ENCODE measurements at regions not wholly inside any gene's neighbourhood (a gene's known extent, or its start where the extent isn't known, plus 50 kb on each side); places are given as distances from the start of the nearest gene placed in this dataset.

- Mint-ChIP-seq H3K4me1 (ENCODE audit: low read depth) (no peaks in the 10 kb centered on the region), H3K27ac (no peak overlapping the region), H3K36me3 (ENCODE audit: low read depth) (no peaks in the 10 kb centered on the region), H3K4me3 (no peak overlapping the region), H3K27me3 (ENCODE audit: insufficient read depth) (peaks cover 17% of the 10 kb centered on the region), H3K9me3 (no peaks in the 10 kb centered on the region)
- intact Hi-C loops (cut with micrococcal nuclease) = loop anchor here (1.0 to 10.0 kb wide), 5 partner anchors 59 to 633 kb away; no protein-coding TSS in a partner anchor
- no peak for DNase-seq (ENCODE audit: low spot score)
These were observed 51.9 kb upstream of the USP47 start for GRCh38 chr11:11789735-11790369.

GRCh38 chr11:11788063-11788710 lies 53.6 kb upstream of the USP47 start:
- intact Hi-C loops (cut with micrococcal nuclease) = loop anchor here (2.0 to 10.0 kb wide), 3 partner anchors 257 to 631 kb away; no protein-coding TSS in a partner anchor
- no peaks in the 10 kb centered on the region for H3K36me3 Mint-ChIP-seq (ENCODE audit: low read depth)
- no peaks in the 10 kb centered on the region for H3K4me1 Mint-ChIP-seq (ENCODE audit: low read depth)
- H3K27me3 Mint-ChIP-seq (ENCODE audit: insufficient read depth) = peaks cover 24% of the 10 kb centered on the region
- no peak overlapping the region for H3K27ac Mint-ChIP-seq
- DNase-seq (ENCODE audit: low spot score) = no peak
- H3K9me3 Mint-ChIP-seq = no peaks in the 10 kb centered on the region
- H3K4me3 Mint-ChIP-seq = no peak overlapping the region

- Mint-ChIP-seq H3K9me3 (no peaks in the 10 kb centered on the region), H3K4me3 (no peak overlapping the region), H3K27ac (no peak overlapping the region), H3K27me3 (ENCODE audit: insufficient read depth) (peaks cover 20% of the 10 kb centered on the region), H3K4me1 (ENCODE audit: low read depth) (no peaks in the 10 kb centered on the region), H3K36me3 (ENCODE audit: low read depth) (no peaks in the 10 kb centered on the region)
- intact Hi-C loops (cut with micrococcal nuclease) = loop anchor here (1.0 to 10.0 kb wide), 6 partner anchors 257 to 995 kb away; no protein-coding TSS in a partner anchor
- DNase-seq (ENCODE audit: low spot score) = peak; percentile 36
These were observed 54.3 kb upstream of the USP47 start for GRCh38 chr11:11787305-11788062.

GRCh38 chr11:11786771-11787170 lies 55.0 kb upstream of the USP47 start:
- intact Hi-C loops (cut with micrococcal nuclease) = loop anchor here (1.0 to 10.0 kb wide), 5 partner anchors 382 to 994 kb away; no protein-coding TSS in a partner anchor
- H3K4me3 Mint-ChIP-seq = no peak overlapping the region
- no peak for DNase-seq (ENCODE audit: low spot score)

GRCh38 chr11:11786234-11786633 lies 55.5 kb upstream of the USP47 start:
- Mint-ChIP-seq H3K4me1 (ENCODE audit: low read depth) (no peaks in the 10 kb centered on the region), H3K9me3 (no peaks in the 10 kb centered on the region), H3K4me3 (no peak overlapping the region), H3K27me3 (ENCODE audit: insufficient read depth) (peaks cover 21% of the 10 kb centered on the region), H3K27ac (no peak overlapping the region), H3K36me3 (ENCODE audit: low read depth) (no peaks in the 10 kb centered on the region)
- intact Hi-C loops (cut with micrococcal nuclease) = loop anchor here (5.0 to 10.0 kb wide), 2 partner anchors 381 to 629 kb away; no protein-coding TSS in a partner anchor
- no peak for DNase-seq (ENCODE audit: low spot score)

More at GRCh38 chr11:11786771-11787170, 55.0 kb upstream of the USP47 start:
- Mint-ChIP-seq H3K36me3 (ENCODE audit: low read depth) (no peaks in the 10 kb centered on the region), H3K4me1 (ENCODE audit: low read depth) (no peaks in the 10 kb centered on the region), H3K27me3 (ENCODE audit: insufficient read depth) (peaks cover 20% of the 10 kb centered on the region), H3K27ac (no peak overlapping the region), H3K9me3 (no peaks in the 10 kb centered on the region)

GRCh38 chr11:11782532-11783110 lies 59.2 kb upstream of the USP47 start:
- H3K27ac Mint-ChIP-seq = no peak overlapping the region

GRCh38 chr11:11780858-11781257 lies 60.9 kb upstream of the USP47 start:
- H3K4me3 Mint-ChIP-seq = no peak overlapping the region
- H3K36me3 Mint-ChIP-seq (ENCODE audit: low read depth) = no peaks in the 10 kb centered on the region
- DNase-seq (ENCODE audit: low spot score) = no peak
- no peaks in the 10 kb centered on the region for H3K9me3 Mint-ChIP-seq
- no peaks in the 10 kb centered on the region for H3K4me1 Mint-ChIP-seq (ENCODE audit: low read depth)
- intact Hi-C loops (cut with micrococcal nuclease) = loop anchor here (10.0 kb wide), 1 partner anchor 376 kb away; no protein-coding TSS in a partner anchor
- peaks cover 19% of the 10 kb centered on the region for H3K27me3 Mint-ChIP-seq (ENCODE audit: insufficient read depth)
- no peak overlapping the region for H3K27ac Mint-ChIP-seq

More at GRCh38 chr11:11782532-11783110, 59.2 kb upstream of the USP47 start:
- no peak overlapping the region for H3K4me3 Mint-ChIP-seq
- DNase-seq (ENCODE audit: low spot score) = no peak
- no peaks in the 10 kb centered on the region for H3K36me3 Mint-ChIP-seq (ENCODE audit: low read depth)
- intact Hi-C loops (cut with micrococcal nuclease) = loop anchor here (10.0 kb wide), 1 partner anchor 378 kb away; no protein-coding TSS in a partner anchor
- peaks cover 12% of the 10 kb centered on the region for H3K27me3 Mint-ChIP-seq (ENCODE audit: insufficient read depth)
- H3K4me1 Mint-ChIP-seq (ENCODE audit: low read depth) = no peaks in the 10 kb centered on the region
- H3K9me3 Mint-ChIP-seq = no peaks in the 10 kb centered on the region

GRCh38 chr11:11779975-11780374 lies 61.8 kb upstream of the USP47 start:
- peaks cover 21% of the 10 kb centered on the region for H3K27me3 Mint-ChIP-seq (ENCODE audit: insufficient read depth)
- H3K27ac Mint-ChIP-seq = no peak overlapping the region
- DNase-seq (ENCODE audit: low spot score) = no peak
- H3K36me3 Mint-ChIP-seq (ENCODE audit: low read depth) = no peaks in the 10 kb centered on the region
- intact Hi-C loops (cut with micrococcal nuclease) = loop anchor here (10.0 kb wide), 1 partner anchor 375 kb away; no protein-coding TSS in a partner anchor
- H3K4me1 Mint-ChIP-seq (ENCODE audit: low read depth) = no peaks in the 10 kb centered on the region
- H3K9me3 Mint-ChIP-seq = no peaks in the 10 kb centered on the region
- no peak overlapping the region for H3K4me3 Mint-ChIP-seq

GRCh38 chr11:11777897-11778296 lies 63.9 kb upstream of the USP47 start:
- no peak overlapping the region for H3K27ac Mint-ChIP-seq
- H3K9me3 Mint-ChIP-seq = no peaks in the 10 kb centered on the region
- no peaks in the 10 kb centered on the region for H3K4me1 Mint-ChIP-seq (ENCODE audit: low read depth)
- H3K36me3 Mint-ChIP-seq (ENCODE audit: low read depth) = no peaks in the 10 kb centered on the region
- no peak for DNase-seq (ENCODE audit: low spot score)
- H3K4me3 Mint-ChIP-seq = no peak overlapping the region
- intact Hi-C loops (cut with micrococcal nuclease) = no loop called here
- H3K27me3 Mint-ChIP-seq (ENCODE audit: insufficient read depth) = peaks cover 16% of the 10 kb centered on the region

GRCh38 chr11:11776714-11777113 lies 65.1 kb upstream of the USP47 start:
- no peak overlapping the region for H3K4me3 Mint-ChIP-seq
- peaks cover 21% of the 10 kb centered on the region for H3K27me3 Mint-ChIP-seq (ENCODE audit: insufficient read depth)
- no peaks in the 10 kb centered on the region for H3K9me3 Mint-ChIP-seq
- H3K36me3 Mint-ChIP-seq (ENCODE audit: low read depth) = no peaks in the 10 kb centered on the region
- H3K27ac Mint-ChIP-seq = no peak overlapping the region
- no peak for DNase-seq (ENCODE audit: low spot score)
- H3K4me1 Mint-ChIP-seq (ENCODE audit: low read depth) = no peaks in the 10 kb centered on the region
- intact Hi-C loops (cut with micrococcal nuclease) = no loop called here

- Mint-ChIP-seq H3K4me3 (no peak overlapping the region), H3K27ac (no peak overlapping the region), H3K4me1 (ENCODE audit: low read depth) (no peaks in the 10 kb centered on the region), H3K36me3 (ENCODE audit: low read depth) (no peaks in the 10 kb centered on the region), H3K27me3 (ENCODE audit: insufficient read depth) (peaks cover 18% of the 10 kb centered on the region), H3K9me3 (no peaks in the 10 kb centered on the region)
- intact Hi-C loops (cut with micrococcal nuclease) = no loop called here
- no peak for DNase-seq (ENCODE audit: low spot score)
These were observed 66.8 kb upstream of the USP47 start for GRCh38 chr11:11774928-11775327.

GRCh38 chr11:11772865-11773515 lies 68.8 kb upstream of the USP47 start:
- H3K27me3 Mint-ChIP-seq (ENCODE audit: insufficient read depth) = peaks cover 18% of the 10 kb centered on the region
- H3K9me3 Mint-ChIP-seq = no peaks in the 10 kb centered on the region
- H3K4me1 Mint-ChIP-seq (ENCODE audit: low read depth) = no peaks in the 10 kb centered on the region
- H3K4me3 Mint-ChIP-seq = no peak overlapping the region
- H3K27ac Mint-ChIP-seq = no peak overlapping the region
- intact Hi-C loops (cut with micrococcal nuclease) = no loop called here
- H3K36me3 Mint-ChIP-seq (ENCODE audit: low read depth) = no peaks in the 10 kb centered on the region
- DNase-seq (ENCODE audit: low spot score) = no peak

Measured in activated T-helper 1 cell treated with anti-CD3 and anti-CD28 coated beads, Interleukin-12 subunit alpha, Interleukin-12 subunit beta, Interleukin-2, Interleukin-4 antibody, amounts not matched to agents 30 ng/mL and 10 ng/mL and 1 ng/mL, durations not matched to agents 14 hours and 24 hours and 36 hours (primary cell).